ENCODE measurements at regions not wholly inside any gene's neighbourhood (a gene's known extent, or its start where the extent isn't known, plus 50 kb on each side); places are given as distances from the start of the nearest gene placed in this dataset.
"Not testable (repeated sequence)": the region's sequence is repeated elsewhere in the genome, so short reads cannot be mapped to it uniquely, and the experiment has no call there.

DNA sequence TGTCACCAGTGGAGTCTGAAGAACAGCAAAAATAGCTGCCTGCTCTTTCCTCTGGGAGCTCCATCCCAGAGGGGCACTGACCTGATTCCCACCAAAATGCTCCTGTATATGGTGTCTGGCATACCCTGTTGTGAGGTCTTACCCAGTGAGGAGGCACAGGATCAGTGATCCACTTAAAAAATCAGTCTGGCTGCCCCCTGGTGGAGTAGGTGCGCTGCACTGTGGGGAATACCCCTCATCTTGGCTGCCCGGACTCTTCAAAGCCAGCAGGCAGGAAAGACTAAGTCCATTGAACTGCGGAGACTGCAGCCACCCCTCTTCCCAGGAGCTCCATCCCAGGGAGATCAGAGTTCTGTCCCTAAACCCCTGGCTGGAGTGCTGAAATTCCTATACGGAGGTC, 230.9 kb upstream of the HTR1E start:
- H4K20me1 ChIP-seq (ENCODE audit: insufficient read depth): no peaks in the 10 kb centered on the region
- TF ChIP-seq, protein P1, sequence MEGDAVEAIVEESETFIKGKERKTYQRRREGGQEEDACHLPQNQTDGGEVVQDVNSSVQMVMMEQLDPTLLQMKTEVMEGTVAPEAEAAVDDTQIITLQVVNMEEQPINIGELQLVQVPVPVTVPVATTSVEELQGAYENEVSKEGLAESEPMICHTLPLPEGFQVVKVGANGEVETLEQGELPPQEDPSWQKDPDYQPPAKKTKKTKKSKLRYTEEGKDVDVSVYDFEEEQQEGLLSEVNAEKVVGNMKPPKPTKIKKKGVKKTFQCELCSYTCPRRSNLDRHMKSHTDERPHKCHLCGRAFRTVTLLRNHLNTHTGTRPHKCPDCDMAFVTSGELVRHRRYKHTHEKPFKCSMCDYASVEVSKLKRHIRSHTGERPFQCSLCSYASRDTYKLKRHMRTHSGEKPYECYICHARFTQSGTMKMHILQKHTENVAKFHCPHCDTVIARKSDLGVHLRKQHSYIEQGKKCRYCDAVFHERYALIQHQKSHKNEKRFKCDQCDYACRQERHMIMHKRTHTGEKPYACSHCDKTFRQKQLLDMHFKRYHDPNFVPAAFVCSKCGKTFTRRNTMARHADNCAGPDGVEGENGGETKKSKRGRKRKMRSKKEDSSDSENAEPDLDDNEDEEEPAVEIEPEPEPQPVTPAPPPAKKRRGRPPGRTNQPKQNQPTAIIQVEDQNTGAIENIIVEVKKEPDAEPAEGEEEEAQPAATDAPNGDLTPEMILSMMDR (conservative IDR thresholded peaks at IDR 0.05; ENCODE audit: low read depth, low read length): no peak
- H3K4me3 ChIP-seq (IDR thresholded peaks at IDR 0.05; ENCODE audit: insufficient read depth, low read depth, low read length): no peak overlapping the region
- no peak overlapping the region for H2AFZ ChIP-seq (ENCODE audit: low read depth)
- no peak overlapping the region for H3K9ac ChIP-seq
- H3K36me3 ChIP-seq (ENCODE audit: insufficient read depth): no peaks in the 10 kb centered on the region
- H3K79me2 ChIP-seq (ENCODE audit: insufficient read depth, low read depth): no peaks in the 10 kb centered on the region
- H3K27me3 ChIP-seq (ENCODE audit: insufficient read depth, low read depth): no peaks in the 10 kb centered on the region
- no peaks in the 10 kb centered on the region for H3K4me1 ChIP-seq (ENCODE audit: low read depth, poor library complexity, severe bottlenecking)
- no peak overlapping the region for H3K27ac ChIP-seq
- no peak overlapping the region for H3K4me2 ChIP-seq

DNA sequence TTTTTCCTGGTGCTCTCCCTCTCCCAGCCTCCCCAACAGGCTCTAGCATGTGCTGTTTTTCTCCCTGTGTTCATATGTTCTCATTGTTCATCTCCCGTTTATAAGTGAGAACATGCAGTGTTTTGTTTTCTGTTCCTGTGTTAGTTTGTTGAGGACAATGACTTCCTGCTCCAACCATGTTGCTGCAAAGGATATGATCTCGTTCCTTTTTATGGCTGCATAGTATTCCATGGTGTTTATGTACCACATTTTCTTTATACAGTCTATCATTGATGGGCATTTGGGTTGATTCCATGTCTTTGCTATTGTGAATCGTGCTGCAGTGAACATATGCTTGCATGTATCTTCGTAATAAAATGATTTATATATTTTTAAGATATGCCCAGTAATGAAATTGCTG, 236.1 kb upstream of the HTR1E start:
- H3K27me3 ChIP-seq (ENCODE audit: insufficient read depth, low read depth); H3K36me3 ChIP-seq (ENCODE audit: insufficient read depth); H2AFZ ChIP-seq (ENCODE audit: low read depth); H3K4me1 ChIP-seq (ENCODE audit: low read depth, poor library complexity, severe bottlenecking); H3K27ac ChIP-seq; H3K4me2 ChIP-seq; H3K79me2 ChIP-seq (ENCODE audit: insufficient read depth, low read depth); H3K9ac ChIP-seq; H3K4me3 ChIP-seq (IDR thresholded peaks at IDR 0.05; ENCODE audit: insufficient read depth, low read depth, low read length); H4K20me1 ChIP-seq (ENCODE audit: insufficient read depth): not testable (repeated sequence)

DNA sequence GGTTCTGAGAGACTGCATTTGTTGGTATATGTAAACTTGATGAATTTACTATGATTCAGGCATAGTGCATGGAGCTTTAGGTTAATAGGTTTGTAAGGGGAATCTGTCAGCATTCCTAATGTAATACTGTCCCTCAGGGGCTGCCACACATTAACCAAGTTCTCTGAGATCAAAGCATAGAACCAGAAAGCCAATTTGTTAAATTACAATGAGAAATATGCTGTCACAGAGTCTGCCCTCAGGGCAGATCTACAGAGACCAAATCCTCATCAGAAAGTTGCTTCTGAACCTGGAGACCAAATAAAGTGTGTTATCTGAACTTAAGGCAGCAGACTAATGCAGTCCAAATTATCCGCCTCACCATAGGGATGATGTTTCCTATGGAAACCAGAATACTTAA, 250.8 kb upstream of the HTR1E start:
- no peaks in the 10 kb centered on the region for H3K79me2 ChIP-seq (ENCODE audit: insufficient read depth, low read depth)
- H3K4me1 ChIP-seq (ENCODE audit: low read depth, poor library complexity, severe bottlenecking): peaks cover 31% of the 10 kb centered on the region
- no peaks in the 10 kb centered on the region for H3K27me3 ChIP-seq (ENCODE audit: insufficient read depth, low read depth)
- no peak overlapping the region for H3K27ac ChIP-seq
- H3K36me3 ChIP-seq (ENCODE audit: insufficient read depth): no peaks in the 10 kb centered on the region
- no peak overlapping the region for H3K4me2 ChIP-seq
- TF ChIP-seq, protein P1 (conservative IDR thresholded peaks at IDR 0.05; ENCODE audit: low read depth, low read length): no peak
- H2AFZ ChIP-seq (ENCODE audit: low read depth): no peak overlapping the region
- H4K20me1 ChIP-seq (ENCODE audit: insufficient read depth): no peaks in the 10 kb centered on the region
- H3K9ac ChIP-seq: no peak overlapping the region
- H3K4me3 ChIP-seq (IDR thresholded peaks at IDR 0.05; ENCODE audit: insufficient read depth, low read depth, low read length): no peak overlapping the region

DNA sequence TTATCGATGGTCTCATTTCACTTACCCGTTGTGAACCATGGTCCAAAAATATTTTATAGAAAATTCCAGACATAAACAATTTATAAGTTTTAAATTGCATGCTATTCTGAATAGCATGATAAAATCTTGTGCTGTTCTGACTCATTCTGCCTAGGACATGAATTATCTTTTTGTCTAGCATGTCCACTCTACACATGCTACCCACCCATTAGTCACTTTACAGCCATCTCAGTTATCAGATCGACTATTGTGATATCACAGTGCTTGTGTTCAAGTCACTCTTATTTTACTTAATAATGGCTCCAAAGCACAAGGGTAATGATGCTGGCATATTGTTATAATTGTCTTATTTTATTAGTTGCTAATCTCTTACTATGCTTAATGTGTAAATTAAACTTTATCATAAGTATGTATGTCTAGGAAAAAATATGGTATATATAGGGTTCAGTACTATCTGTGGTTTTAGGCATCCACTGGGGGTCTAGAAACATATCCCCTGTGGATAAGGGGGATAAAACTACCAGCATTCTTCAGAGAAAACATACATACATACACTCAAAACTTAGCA, 252.0 kb upstream of the HTR1E start:
- Histone ChIP-seq H3K4me1 (ENCODE audit: low read depth, poor library complexity, severe bottlenecking) (peaks cover 35% of the 10 kb centered on the region), H3K36me3 (ENCODE audit: insufficient read depth) (no peaks in the 10 kb centered on the region), H3K27ac (no peak overlapping the region), H4K20me1 (ENCODE audit: insufficient read depth) (no peaks in the 10 kb centered on the region), H3K79me2 (ENCODE audit: insufficient read depth, low read depth) (no peaks in the 10 kb centered on the region), H2AFZ (ENCODE audit: low read depth) (no peak overlapping the region), H3K27me3 (ENCODE audit: insufficient read depth, low read depth) (no peaks in the 10 kb centered on the region), H3K4me3 (IDR thresholded peaks at IDR 0.05; ENCODE audit: insufficient read depth, low read depth, low read length) (no peak overlapping the region), H3K9ac (no peak overlapping the region), H3K4me2 (no peak overlapping the region)
- TF ChIP-seq, protein P1 (conservative IDR thresholded peaks at IDR 0.05; ENCODE audit: low read depth, low read length): no peak

DNA sequence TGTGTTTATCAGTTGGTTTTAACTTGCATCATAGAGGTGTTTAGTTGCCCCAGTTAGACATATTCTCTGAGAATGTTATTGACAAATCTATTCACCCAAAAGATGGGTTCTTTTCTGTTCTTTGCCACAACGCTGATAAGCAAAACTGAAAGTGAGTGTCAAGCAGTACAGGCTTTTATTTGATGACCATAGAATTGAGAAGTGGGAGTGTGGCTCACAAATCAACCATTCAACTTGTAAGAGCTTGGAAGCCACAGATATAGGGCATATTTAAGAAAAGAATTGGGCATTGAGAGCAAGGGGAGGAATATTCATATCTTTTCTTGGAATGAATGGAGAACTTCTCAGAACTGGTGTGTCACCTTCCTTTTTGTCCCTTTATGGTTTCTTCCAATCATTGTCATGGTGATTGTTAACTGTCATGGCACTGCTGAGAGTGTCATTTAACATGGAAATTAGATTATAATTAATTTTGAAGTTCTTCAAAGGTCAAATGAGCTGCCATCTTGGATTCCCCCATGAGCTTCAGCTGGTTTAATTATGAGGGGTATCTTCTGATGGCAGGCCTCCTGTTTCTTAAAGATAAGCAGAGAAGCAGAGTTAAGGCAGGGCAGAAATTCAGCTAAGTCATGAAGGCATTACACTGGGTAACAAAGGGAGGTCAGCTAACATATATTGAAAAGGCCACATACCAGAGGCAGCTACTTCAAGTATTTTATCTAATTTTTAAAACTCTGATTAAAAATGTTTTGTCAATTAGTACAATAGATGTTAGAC, 254.0 kb upstream of the HTR1E start:
- peak overlapping the region; percentile 73 for H3K4me2 ChIP-seq
- no peaks in the 10 kb centered on the region for H4K20me1 ChIP-seq (ENCODE audit: insufficient read depth)
- no peak overlapping the region for H3K4me3 ChIP-seq (IDR thresholded peaks at IDR 0.05; ENCODE audit: insufficient read depth, low read depth, low read length)
- H3K27ac ChIP-seq: peak overlapping the region; percentile 93
- TF ChIP-seq, protein P1 (conservative IDR thresholded peaks at IDR 0.05; ENCODE audit: low read depth, low read length): no peak
- H3K27me3 ChIP-seq (ENCODE audit: insufficient read depth, low read depth): no peaks in the 10 kb centered on the region
- H3K9ac ChIP-seq: peak overlapping the region; percentile 23; the same call in 1 of the 2 replicates
- H2AFZ ChIP-seq (ENCODE audit: low read depth): peak overlapping the region; percentile 47
- peaks cover 35% of the 10 kb centered on the region for H3K4me1 ChIP-seq (ENCODE audit: low read depth, poor library complexity, severe bottlenecking)
- H3K36me3 ChIP-seq (ENCODE audit: insufficient read depth): no peaks in the 10 kb centered on the region
- no peaks in the 10 kb centered on the region for H3K79me2 ChIP-seq (ENCODE audit: insufficient read depth, low read depth)

Measured in KMS-11 (cell line).